Stimulated activated naive CD4-positive, alpha-beta T cell (primary cell): ENCODE measurements at regions not wholly inside any gene's neighbourhood (a gene's known extent, or its start where the extent isn't known, plus 50 kb on each side); places are given as distances from the start of the nearest gene placed in this dataset.

Experiments used
- DNase-seq, 6 experiments: peaks; one replicate each; lab custom pipeline; 2025; lab: John Stamatoyannopoulos, UW

DNA sequence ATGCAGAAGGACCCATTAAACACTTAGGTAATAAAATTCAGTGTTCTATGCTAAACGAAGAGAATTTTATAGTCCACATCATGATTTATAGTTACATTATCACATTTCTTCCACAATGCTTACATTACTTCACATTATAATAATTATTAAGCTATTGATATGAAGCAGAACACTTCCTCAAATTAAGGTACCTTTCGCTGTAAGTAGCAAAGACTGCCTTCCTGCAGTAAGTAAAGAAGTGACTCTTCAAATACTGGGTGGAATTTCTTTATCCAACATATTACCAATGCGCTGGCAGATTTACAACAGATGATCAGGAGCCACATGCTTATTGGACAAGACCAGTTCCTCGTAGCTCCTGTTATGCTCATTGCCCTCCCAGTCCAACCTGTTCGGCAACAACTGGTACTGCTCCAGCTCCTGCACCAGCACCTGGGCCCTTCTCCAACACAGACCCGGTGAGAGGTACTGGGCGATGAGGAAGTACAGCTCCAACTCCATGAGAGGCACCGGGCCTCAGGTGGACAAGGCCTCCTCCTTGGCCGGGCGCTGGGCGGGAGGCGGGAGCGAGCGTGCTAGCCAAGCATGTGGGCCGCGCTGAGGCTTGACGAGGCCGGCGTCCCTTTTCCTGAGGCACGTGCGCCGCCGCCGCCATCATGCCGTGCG, 210.7 kb upstream of the ATP2B1 start:
- DNase-seq: no peak

DNA sequence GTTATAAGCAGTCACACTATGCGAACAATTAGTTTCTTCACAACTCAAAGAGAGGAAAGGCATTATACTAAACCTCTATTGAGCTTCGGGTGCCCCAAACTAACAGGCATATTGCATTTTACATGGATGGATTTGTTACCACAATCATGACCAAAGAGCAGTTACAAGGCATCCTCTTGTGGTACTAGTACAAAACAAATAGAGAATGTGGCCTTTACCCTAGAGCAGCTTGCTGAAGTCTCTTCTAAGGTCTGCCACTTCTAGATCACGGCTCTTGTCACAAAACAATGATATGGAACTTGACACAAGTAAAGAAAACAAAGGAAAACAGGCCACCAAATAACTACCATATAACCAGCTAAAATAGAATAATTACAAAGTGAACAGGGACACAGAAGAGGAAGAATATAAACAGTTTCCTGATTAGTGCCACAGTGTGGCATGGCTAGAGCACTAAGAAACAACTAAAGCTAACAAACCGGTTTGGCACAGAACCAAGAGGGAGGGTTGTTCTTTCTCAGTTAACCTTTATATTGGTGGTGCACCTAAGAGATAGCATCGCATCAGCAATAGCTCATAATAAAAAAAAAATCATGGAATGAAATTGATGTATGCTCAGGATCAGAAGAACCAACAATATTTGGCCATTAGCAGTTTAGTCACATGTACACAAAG, 209.7 kb upstream of the ATP2B1 start:
- DNase-seq: no peak

GRCh38 chr12:89909753-89910152, 201.1 kb upstream of the ATP2B1 start:
- DNase-seq: no peak

GRCh38 chr12:89907659-89908058, 199.0 kb upstream of the ATP2B1 start:
- no peak for DNase-seq

DNA sequence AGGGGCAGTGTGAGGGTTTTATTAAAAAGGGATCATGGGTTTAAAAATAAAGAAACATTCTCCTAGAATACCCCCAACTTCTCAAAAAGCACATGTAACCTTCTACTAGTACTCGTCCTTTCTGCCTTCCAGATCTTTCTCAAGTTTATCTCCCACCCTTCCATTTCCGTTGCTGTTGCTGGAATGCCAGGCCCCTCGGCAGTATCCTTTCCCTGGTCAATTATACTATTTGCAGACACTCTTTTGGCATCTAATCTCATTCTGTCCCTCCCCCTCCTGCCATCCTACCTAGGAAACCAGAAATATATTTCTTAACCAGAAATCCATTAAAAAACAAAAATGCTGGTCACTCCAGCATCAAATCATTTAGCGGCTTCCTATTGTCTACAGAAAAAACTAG, 198.2 kb upstream of the ATP2B1 start:
- no peak for DNase-seq

GRCh38 chr12:89906178-89906577, 197.5 kb upstream of the ATP2B1 start:
- no peak for DNase-seq

GRCh38 chr12:89901906-89902642, 193.4 kb upstream of the ATP2B1 start:
- DNase-seq: no peak

GRCh38 chr12:89901319-89901718, 192.7 kb upstream of the ATP2B1 start:
- no peak for DNase-seq

GRCh38 chr12:89899651-89900050, 191.0 kb upstream of the ATP2B1 start:
- DNase-seq: no peak

GRCh38 chr12:89895591-89895990, 187.0 kb upstream of the ATP2B1 start:
- DNase-seq: no peak

- DNase-seq: no peak
Measured at GRCh38 chr12:89895101-89895500, 186.5 kb upstream of the ATP2B1 start.

DNA sequence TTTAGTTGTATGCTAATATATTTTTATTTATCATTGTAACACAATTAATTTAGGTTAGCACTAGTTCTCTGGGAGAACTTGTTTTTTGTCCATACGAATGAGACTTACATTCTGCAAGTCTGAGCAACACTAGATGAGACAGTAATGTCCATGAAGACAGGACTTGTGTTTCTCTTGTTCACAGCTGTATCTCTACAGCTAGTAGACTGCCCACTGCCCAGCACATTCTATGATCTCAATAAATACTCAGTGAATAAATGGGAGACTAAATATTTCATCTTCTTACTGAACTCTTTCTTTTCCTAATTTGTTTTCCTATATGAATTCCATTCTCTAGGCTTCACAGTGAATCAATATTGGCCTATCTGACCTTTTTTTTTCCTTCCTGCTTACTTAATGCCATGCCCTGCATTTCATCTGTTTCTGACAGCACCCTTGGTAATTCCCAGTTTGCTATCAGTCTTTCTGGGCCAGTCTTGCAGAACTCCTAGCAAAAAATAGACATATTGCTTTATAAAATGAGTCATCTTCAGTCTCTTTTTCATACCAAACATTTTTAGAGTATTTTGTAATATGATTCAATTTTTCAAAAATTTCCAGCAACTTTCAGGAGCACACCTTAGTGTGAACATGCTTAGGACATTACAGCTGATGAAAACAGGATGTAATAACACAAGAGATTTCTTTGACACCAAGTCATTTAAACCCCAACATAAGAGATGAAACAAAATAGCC, 185.5 kb upstream of the ATP2B1 start:
- DNase-seq: no peak

DNA sequence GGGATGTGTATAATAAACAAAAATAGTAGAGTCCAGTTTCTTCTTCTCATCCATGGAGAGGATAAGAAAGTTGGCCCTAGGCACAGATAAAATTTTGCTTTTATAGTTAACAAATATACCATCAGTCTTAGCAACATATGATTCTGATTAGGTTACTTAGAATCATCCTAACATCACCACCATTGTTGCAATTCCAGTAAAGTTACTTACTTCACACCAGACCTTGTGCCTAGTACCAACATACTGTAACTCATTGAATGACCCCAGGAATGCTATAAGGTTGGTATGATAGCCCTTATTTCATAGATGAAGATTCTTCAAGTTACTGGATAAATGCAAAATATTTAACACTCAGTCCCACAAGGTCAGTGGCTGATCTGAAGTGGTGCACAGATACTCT, 183.8 kb upstream of the ATP2B1 start:
- no peak for DNase-seq

DNA sequence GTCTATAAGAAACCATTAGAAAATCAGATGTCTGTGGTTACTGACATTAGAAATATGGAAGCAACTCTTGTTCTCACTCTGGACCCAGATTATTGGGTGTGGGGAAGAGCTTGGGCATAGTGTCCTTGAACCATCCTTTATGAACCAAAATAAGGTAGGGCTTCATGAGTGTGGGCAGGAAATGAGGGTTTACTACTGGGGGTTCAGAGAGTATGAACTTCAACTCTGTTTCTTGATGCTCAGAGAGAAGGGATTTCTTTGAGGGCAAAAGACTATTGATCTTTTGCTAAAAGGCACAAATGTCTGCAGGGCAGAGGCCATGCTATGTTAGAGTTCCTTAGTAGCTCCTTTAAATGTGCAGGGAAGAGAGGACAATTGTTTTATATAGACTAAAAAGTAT, 183.3 kb upstream of the ATP2B1 start:
- no peak for DNase-seq

DNA sequence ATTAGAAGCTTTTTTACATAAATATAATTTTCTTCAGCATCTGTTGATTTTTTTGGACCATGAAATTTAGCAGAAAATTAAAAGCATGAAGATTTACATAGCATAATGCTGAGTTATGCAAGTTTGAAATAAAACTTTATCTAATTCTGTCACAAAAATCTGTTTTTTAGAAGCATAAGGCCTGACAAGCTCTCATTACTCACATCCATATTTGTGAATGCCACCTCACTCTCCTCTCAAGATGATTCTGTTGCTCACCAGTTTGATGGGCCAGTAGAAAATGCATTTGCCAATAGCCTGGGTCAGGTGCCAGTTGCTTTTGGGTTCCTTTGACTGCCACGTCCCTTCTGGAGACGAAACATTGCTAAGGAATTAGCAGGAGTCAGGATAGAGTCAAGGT, 181.5 kb upstream of the ATP2B1 start:
- no peak for DNase-seq

DNA sequence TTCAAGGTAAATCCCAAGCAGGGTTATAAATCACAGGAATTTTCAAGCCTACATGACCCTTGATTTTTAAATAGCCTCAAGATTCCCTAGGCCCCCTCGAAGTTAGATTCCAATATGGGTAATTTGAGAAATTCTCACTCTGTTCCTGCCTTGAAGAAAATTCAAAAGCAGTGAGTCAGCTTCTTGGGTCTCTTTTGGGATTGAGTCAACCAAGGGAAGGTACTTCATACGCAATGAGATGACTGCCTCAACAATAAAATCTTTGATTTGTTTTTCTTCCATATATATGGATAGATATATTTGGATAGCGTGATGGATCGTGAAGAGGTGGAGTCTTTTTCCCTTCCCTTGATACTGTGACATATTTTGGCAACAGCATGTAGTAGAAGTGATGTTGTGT, 180.4 kb upstream of the ATP2B1 start:
- DNase-seq: no peak

- no peak for DNase-seq
Measured at GRCh38 chr12:89884952-89885351, 176.3 kb upstream of the ATP2B1 start.

- DNase-seq: no peak
Measured at GRCh38 chr12:89884416-89884898, 175.8 kb upstream of the ATP2B1 start.

- no peak for DNase-seq
Measured at GRCh38 chr12:89883630-89884389, 175.2 kb upstream of the ATP2B1 start.

DNA sequence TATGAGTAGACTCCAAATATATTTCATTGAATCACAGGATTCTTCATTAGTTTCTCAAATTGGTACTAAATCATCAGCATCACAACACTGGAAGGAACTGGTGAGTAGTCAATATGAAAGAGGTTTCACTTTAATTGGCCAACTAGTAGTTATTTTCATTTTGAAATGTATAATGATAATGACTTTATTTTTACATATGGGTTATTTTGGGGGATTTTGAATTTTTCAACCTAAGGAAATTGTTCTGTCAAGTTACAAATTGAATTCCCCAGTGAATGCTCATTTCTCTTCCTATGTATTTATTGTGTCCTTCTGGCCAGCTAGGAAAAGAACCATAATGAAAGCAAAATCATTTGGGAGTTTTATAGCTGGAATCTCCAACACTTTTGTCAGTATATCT, 174.2 kb upstream of the ATP2B1 start:
- DNase-seq: no peak

DNA sequence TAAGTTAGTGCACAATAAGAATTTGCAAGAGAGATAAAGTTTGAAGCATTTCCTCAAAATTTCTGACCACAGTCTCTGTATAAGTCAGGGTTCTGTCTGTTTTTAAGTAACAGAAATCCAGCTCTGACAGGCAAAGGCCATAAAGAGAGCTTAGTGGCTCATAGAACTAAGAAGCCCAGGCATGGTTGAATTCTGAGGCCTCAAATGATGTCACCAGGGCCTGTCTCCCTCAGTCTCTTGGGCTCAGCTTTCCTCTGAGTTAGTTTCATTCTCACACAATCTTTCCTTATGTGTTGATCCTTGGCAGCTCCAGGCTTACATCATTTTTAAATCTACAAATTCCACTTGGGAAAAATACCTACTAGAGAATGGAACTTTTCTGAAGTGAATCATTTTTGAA, 173.4 kb upstream of the ATP2B1 start:
- DNase-seq: no peak
